ENCODE measurements at regions not wholly inside any gene's neighbourhood (a gene's known extent, or its start where the extent isn't known, plus 50 kb on each side); places are given as distances from the start of the nearest gene placed in this dataset.

DNA sequence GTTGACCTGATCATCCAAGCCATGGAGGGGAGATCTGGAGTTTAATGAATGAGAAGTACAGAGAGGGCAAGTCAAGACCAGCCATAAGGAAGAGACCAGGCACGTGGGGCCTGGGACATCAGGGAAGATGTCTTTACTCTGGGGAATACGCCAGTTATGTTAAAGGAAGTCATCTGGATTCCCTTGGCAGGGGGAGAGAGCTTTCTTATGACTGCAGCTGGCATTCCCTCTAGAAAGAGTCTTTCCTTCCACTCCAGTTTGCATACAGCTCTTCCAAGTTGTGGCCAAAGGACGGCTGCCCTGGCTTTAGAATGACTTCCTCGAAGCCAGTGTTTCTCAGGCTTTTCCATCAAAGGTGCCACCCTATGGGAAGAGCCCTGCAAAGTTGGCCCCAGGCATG lies 93.6 kb upstream of the AGBL1 start:
- no peaks in the 10 kb centered on the region for H3K36me3 ChIP-seq (ENCODE audit: insufficient read depth, low read length)
- H2AFZ ChIP-seq (ENCODE audit: low read length) = no peak overlapping the region
- no peaks in the 10 kb centered on the region for H4K20me1 ChIP-seq (ENCODE audit: insufficient read depth, low read length, poor library complexity, severe bottlenecking)
- H3K9ac ChIP-seq (ENCODE audit: low read depth, low read length, poor library complexity, severe bottlenecking) = no peak overlapping the region
- H3K4me3 ChIP-seq (ENCODE audit: low read length, poor library complexity, severe bottlenecking) = no peak overlapping the region
- H3K9me3 ChIP-seq (ENCODE audit: insufficient read depth, low read depth, low read length) = no peaks in the 10 kb centered on the region
- no peaks in the 10 kb centered on the region for H3K4me1 ChIP-seq (ENCODE audit: insufficient read depth, low read length, poor library complexity, severe bottlenecking)
- no peaks in the 10 kb centered on the region for H3F3A ChIP-seq (ENCODE audit: low read depth)
- no peaks in the 10 kb centered on the region for H3K27me3 ChIP-seq (ENCODE audit: insufficient read depth, low read length, poor library complexity, severe bottlenecking)
- H3K79me2 ChIP-seq (ENCODE audit: insufficient read depth, low read length) = no peaks in the 10 kb centered on the region
- H3K4me2 ChIP-seq (ENCODE audit: low read depth, low read length, poor library complexity, severe bottlenecking) = no peak overlapping the region
- H3K9me2 ChIP-seq (replicated peaks; ENCODE audit: low read depth, low read length) = no peaks in the 10 kb centered on the region
- no peak for TF ChIP-seq EZH2phosphoT487 (IDR thresholded peaks at IDR 0.05; ENCODE audit: borderline replicate concordance)
- TF ChIP-seq, protein P1, sequence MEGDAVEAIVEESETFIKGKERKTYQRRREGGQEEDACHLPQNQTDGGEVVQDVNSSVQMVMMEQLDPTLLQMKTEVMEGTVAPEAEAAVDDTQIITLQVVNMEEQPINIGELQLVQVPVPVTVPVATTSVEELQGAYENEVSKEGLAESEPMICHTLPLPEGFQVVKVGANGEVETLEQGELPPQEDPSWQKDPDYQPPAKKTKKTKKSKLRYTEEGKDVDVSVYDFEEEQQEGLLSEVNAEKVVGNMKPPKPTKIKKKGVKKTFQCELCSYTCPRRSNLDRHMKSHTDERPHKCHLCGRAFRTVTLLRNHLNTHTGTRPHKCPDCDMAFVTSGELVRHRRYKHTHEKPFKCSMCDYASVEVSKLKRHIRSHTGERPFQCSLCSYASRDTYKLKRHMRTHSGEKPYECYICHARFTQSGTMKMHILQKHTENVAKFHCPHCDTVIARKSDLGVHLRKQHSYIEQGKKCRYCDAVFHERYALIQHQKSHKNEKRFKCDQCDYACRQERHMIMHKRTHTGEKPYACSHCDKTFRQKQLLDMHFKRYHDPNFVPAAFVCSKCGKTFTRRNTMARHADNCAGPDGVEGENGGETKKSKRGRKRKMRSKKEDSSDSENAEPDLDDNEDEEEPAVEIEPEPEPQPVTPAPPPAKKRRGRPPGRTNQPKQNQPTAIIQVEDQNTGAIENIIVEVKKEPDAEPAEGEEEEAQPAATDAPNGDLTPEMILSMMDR (conservative IDR thresholded peaks at IDR 0.05; ENCODE audit: low read length) = no peak

DNA sequence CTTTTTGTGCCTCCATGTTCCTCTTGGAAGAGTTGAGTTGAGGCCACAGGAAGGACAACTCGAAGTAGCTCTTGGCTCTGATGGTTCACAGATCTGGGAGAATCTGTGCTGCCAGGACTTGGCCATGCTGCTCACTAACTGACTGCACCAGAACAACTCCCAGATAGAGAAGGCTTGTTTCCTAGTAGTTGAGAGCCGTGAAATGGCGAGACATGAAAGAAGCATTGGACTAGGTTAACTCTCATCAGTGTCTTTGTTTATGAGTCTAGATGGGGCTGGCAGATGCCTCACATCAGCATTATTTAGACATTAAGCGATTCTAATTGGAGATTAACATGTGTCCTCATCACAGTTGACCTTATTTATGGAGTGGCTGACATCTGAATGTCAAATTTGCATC lies 92.9 kb upstream of the AGBL1 start:
- Histone ChIP-seq H3K36me3 (ENCODE audit: insufficient read depth, low read length) (no peaks in the 10 kb centered on the region), H3F3A (ENCODE audit: low read depth) (no peaks in the 10 kb centered on the region), H3K4me1 (ENCODE audit: insufficient read depth, low read length, poor library complexity, severe bottlenecking) (no peaks in the 10 kb centered on the region), H2AFZ (ENCODE audit: low read length) (no peak overlapping the region), H3K9ac (ENCODE audit: low read depth, low read length, poor library complexity, severe bottlenecking) (no peak overlapping the region), H3K79me2 (ENCODE audit: insufficient read depth, low read length) (no peaks in the 10 kb centered on the region), H3K9me3 (ENCODE audit: insufficient read depth, low read depth, low read length) (no peaks in the 10 kb centered on the region), H4K20me1 (ENCODE audit: insufficient read depth, low read length, poor library complexity, severe bottlenecking) (no peaks in the 10 kb centered on the region), H3K4me2 (ENCODE audit: low read depth, low read length, poor library complexity, severe bottlenecking) (no peak overlapping the region), H3K9me2 (replicated peaks; ENCODE audit: low read depth, low read length) (no peaks in the 10 kb centered on the region), H3K4me3 (ENCODE audit: low read length, poor library complexity, severe bottlenecking) (no peak overlapping the region), H3K27me3 (ENCODE audit: insufficient read depth, low read length, poor library complexity, severe bottlenecking) (no peaks in the 10 kb centered on the region)
- no peak for TF ChIP-seq EZH2phosphoT487 (IDR thresholded peaks at IDR 0.05; ENCODE audit: borderline replicate concordance)
- TF ChIP-seq, protein P1 (conservative IDR thresholded peaks at IDR 0.05; ENCODE audit: low read length) = no peak

DNA sequence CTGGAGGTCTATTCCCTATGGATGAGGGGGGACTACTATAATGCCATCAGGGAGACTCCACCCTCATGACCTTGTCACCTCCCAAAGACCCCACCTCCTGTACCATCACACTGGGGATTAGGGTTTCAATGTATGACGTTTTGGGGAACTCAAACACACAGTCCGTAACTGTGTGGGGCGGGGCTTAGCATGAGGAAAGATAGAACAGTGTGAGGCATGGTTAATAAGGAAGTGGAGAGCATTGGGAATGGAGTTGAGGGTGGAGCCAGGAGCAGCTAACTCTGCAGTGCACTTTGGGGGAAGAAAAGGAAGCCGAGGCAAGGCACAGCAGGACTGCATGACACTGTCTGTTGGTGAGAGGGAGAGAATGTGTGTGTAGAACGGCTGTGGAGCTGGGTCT lies 90.9 kb upstream of the AGBL1 start:
- Histone ChIP-seq H3K9ac (ENCODE audit: low read depth, low read length, poor library complexity, severe bottlenecking) (no peak overlapping the region), H4K20me1 (ENCODE audit: insufficient read depth, low read length, poor library complexity, severe bottlenecking) (no peaks in the 10 kb centered on the region), H3K9me2 (replicated peaks; ENCODE audit: low read depth, low read length) (no peaks in the 10 kb centered on the region), H3K27me3 (ENCODE audit: insufficient read depth, low read length, poor library complexity, severe bottlenecking) (no peaks in the 10 kb centered on the region), H2AFZ (ENCODE audit: low read length) (no peak overlapping the region), H3K4me1 (ENCODE audit: insufficient read depth, low read length, poor library complexity, severe bottlenecking) (no peaks in the 10 kb centered on the region), H3K36me3 (ENCODE audit: insufficient read depth, low read length) (no peaks in the 10 kb centered on the region), H3K79me2 (ENCODE audit: insufficient read depth, low read length) (no peaks in the 10 kb centered on the region), H3K4me2 (ENCODE audit: low read depth, low read length, poor library complexity, severe bottlenecking) (no peak overlapping the region), H3K9me3 (ENCODE audit: insufficient read depth, low read depth, low read length) (no peaks in the 10 kb centered on the region), H3K4me3 (ENCODE audit: low read length, poor library complexity, severe bottlenecking) (no peak overlapping the region), H3F3A (ENCODE audit: low read depth) (no peaks in the 10 kb centered on the region)
- no peak for TF ChIP-seq EZH2phosphoT487 (IDR thresholded peaks at IDR 0.05; ENCODE audit: borderline replicate concordance)
- TF ChIP-seq, protein P1 (conservative IDR thresholded peaks at IDR 0.05; ENCODE audit: low read length) = no peak

Data from Loucy (cell line).